Inflammatory macrophage (primary cell): ENCODE measurements at regions not wholly inside any gene's neighbourhood (a gene's known extent, or its start where the extent isn't known, plus 50 kb on each side); places are given as distances from the start of the nearest gene placed in this dataset.
"Not testable (repeated sequence)": the region's sequence is repeated elsewhere in the genome, so short reads cannot be mapped to it uniquely, and the experiment has no call there.

ENCODE experiments used
- DNase-seq, 2 donors: peaks; one replicate each; pipeline ENCODE4 v3.0.0-alpha.2; 2020 to 2022

GRCh38 chr17:70523426-70523825 is 354.1 kb downstream of the KCNJ2 start:
- DNase-seq, result no peak

- not testable (repeated sequence) for DNase-seq
Measured at GRCh38 chr17:70525035-70525434, 355.7 kb downstream of the KCNJ2 start.

- peak in 1 of 2 donors; percentile 51 for DNase-seq
Measured at GRCh38 chr17:70525961-70526360, 356.6 kb downstream of the KCNJ2 start.

- peak; percentile 87 to 96 for DNase-seq
Measured at GRCh38 chr17:70527364-70527888, 358.1 kb downstream of the KCNJ2 start.

GRCh38 chr17:70533427-70533826 is 364.1 kb downstream of the KCNJ2 start:
- DNase-seq, result no peak

- DNase-seq, result no peak
Measured at GRCh38 chr17:70535986-70536385, 366.7 kb downstream of the KCNJ2 start.

- DNase-seq, result peak; percentile 68 to 77
Measured at GRCh38 chr17:70539132-70539924, 370.0 kb downstream of the KCNJ2 start.

- DNase-seq, result no peak
Measured at GRCh38 chr17:70542876-70543275, 373.5 kb downstream of the KCNJ2 start.

- DNase-seq, result peak; percentile 33 to 76
Measured at GRCh38 chr17:70544317-70544716, 375.0 kb downstream of the KCNJ2 start.

- DNase-seq, result peak; percentile 50 to 79
Measured at GRCh38 chr17:70552230-70552981, 383.1 kb downstream of the KCNJ2 start.

- no peak for DNase-seq
Measured at GRCh38 chr17:70552982-70553334, 383.6 kb downstream of the KCNJ2 start.

GRCh38 chr17:70555723-70556122 is 386.4 kb downstream of the KCNJ2 start:
- DNase-seq, result no peak

- no peak for DNase-seq
Measured at GRCh38 chr17:70558821-70559220, 389.5 kb downstream of the KCNJ2 start.

- no peak for DNase-seq
Measured at GRCh38 chr17:70560471-70560870, 391.1 kb downstream of the KCNJ2 start.

- DNase-seq, result no peak
Measured at GRCh38 chr17:70562137-70562536, 392.8 kb downstream of the KCNJ2 start.

- no peak for DNase-seq
Measured at GRCh38 chr17:70563281-70563820, 394.0 kb downstream of the KCNJ2 start.

GRCh38 chr17:70564006-70564620 is 394.8 kb downstream of the KCNJ2 start:
- no peak for DNase-seq

- DNase-seq, result no peak
Measured at GRCh38 chr17:70569128-70569527, 399.8 kb downstream of the KCNJ2 start.

- DNase-seq, result no peak
Measured at GRCh38 chr17:70577456-70577855, 408.1 kb downstream of the KCNJ2 start.

GRCh38 chr17:70581459-70581858 is 412.1 kb downstream of the KCNJ2 start:
- no peak for DNase-seq

- no peak for DNase-seq
Measured at GRCh38 chr17:70582777-70583176, 413.4 kb downstream of the KCNJ2 start.

GRCh38 chr17:70584255-70584654 is 414.9 kb downstream of the KCNJ2 start:
- DNase-seq, result no peak

- no peak for DNase-seq
Measured at GRCh38 chr17:70588003-70588402, 418.7 kb downstream of the KCNJ2 start.
